Colonic mucosa (tissue), 4 donors: ENCODE measurements at regions not wholly inside any gene's neighbourhood (a gene's known extent, or its start where the extent isn't known, plus 50 kb on each side); places are given as distances from the start of the nearest gene placed in this dataset.

ENCODE experiments used
- DNase-seq: peaks from one replicate; pipeline ENCODE4 v3.0.0-alpha.2; 2020
- H3K27ac ChIP-seq: fragments of 200-600 bp; one replicate; pipeline ENCODE4 v1.8.0; 2021
- H3K27me3 ChIP-seq: fragments of 200-600 bp; one replicate; pipeline ENCODE4 v1.8.0; 2021
- H3K36me3 ChIP-seq: fragments of 200-600 bp; one replicate; pipeline ENCODE4 v1.8.0; 2021
- H3K4me1 ChIP-seq: fragments of 200-600 bp; one replicate; pipeline ENCODE4 v1.8.0; 2021; ENCODE audit warnings: mild to moderate bottlenecking
- H3K4me3 ChIP-seq: fragments of 200-600 bp; one replicate; pipeline ENCODE4 v1.8.0; 2021
- H3K9ac ChIP-seq, 2 donors: one replicate each; pipeline ENCODE4 v1.7.0; 2013; ENCODE audit warnings: control low read depth in 2 of 2, low read depth in 2 of 2, low read length in 2 of 2
- H3K9me3 ChIP-seq: fragments of 200-600 bp; one replicate; pipeline ENCODE4 v1.8.0; 2021
- intact Hi-C: fragments of 100-400 bp; cut with DNase I; formaldehyde crosslinking; loops from one replicate; pipeline ENCODE4 v1.14.1; 2022
- TF ChIP-seq, protein P1 (sequence below): fragments of 200-600 bp; IDR thresholded peaks from one replicate; pipeline ENCODE4 v1.8.0; 2022; ENCODE audit warnings: antibody characterized with exemption, mild to moderate bottlenecking
- donor health status: healthy.
- donor health status: DM: no; HTN: no; CAD: no.
- donor health status: DM: no; HTN: no; CAD: no.

DNA sequence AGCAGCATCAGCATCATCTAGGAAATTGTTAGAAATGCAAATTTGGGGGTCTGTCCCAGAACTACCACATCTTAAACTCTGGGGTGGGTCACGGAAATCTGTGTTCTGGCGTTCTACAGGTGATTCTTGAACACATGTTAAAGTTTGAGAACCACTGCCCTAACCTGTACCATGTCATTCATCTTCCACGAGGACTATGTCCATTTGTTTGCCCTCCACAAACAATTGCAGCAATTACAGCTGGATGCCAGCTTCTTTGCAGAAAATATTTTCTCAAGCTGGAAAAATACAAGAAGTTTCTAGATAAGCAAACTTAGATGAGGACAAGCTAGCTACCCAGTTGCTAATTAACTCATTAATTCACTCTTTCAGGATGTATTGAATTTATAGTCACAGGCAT, 54.1 kb downstream of the MAFB start:
- Histone ChIP-seq H3K27ac (no peak overlapping the region), H3K9me3 (no peaks in the 10 kb centered on the region), H3K36me3 (no peaks in the 10 kb centered on the region), H3K4me1 (no peaks in the 10 kb centered on the region), H3K27me3 (no peaks in the 10 kb centered on the region), H3K4me3 (no peak overlapping the region), H3K9ac (no peak overlapping the region)
- TF ChIP-seq, protein P1, sequence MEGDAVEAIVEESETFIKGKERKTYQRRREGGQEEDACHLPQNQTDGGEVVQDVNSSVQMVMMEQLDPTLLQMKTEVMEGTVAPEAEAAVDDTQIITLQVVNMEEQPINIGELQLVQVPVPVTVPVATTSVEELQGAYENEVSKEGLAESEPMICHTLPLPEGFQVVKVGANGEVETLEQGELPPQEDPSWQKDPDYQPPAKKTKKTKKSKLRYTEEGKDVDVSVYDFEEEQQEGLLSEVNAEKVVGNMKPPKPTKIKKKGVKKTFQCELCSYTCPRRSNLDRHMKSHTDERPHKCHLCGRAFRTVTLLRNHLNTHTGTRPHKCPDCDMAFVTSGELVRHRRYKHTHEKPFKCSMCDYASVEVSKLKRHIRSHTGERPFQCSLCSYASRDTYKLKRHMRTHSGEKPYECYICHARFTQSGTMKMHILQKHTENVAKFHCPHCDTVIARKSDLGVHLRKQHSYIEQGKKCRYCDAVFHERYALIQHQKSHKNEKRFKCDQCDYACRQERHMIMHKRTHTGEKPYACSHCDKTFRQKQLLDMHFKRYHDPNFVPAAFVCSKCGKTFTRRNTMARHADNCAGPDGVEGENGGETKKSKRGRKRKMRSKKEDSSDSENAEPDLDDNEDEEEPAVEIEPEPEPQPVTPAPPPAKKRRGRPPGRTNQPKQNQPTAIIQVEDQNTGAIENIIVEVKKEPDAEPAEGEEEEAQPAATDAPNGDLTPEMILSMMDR, result no peak
- intact Hi-C loops, result no loop called here
- DNase-seq, result no peak

GRCh38 chr20:40633123-40633850, 55.7 kb downstream of the MAFB start:
- intact Hi-C loops, result no loop called here
- no peak overlapping the region for H3K4me3 ChIP-seq
- TF ChIP-seq, protein P1, result no peak
- no peaks in the 10 kb centered on the region for H3K27me3 ChIP-seq
- no peaks in the 10 kb centered on the region for H3K36me3 ChIP-seq
- H3K9me3 ChIP-seq, result no peaks in the 10 kb centered on the region
- no peak overlapping the region for H3K27ac ChIP-seq
- no peak for DNase-seq
- H3K4me1 ChIP-seq, result no peaks in the 10 kb centered on the region
- H3K9ac ChIP-seq, result no peak overlapping the region

DNA sequence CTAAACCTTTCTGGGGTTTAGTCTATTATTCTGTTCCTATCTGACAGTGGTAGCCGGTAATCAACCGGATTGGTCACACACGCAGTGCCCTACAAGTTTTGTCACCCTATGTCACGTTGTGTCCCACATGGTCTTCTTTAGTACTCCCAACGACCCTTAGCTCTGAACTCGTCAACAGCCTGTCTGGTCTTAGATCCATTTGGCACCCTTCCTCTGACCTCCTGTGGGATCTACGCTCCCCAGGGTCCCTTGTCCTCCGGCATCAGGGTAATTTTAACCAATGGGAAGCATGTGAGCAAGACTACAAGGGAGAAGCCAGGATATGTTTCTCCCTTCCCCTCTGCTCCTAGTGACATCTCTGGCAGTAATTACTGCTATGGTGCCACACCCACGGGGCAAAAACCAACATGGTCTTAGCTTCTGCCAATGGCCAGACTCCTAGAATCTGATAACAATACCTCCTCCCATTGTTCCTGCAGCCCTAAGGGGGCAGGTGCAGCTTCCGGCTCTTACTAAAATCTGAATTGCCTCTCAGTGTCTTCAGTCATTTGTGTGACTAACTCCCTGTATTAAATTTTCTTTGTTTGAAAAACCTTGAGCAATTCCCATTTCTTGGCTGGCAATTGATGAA, 56.6 kb downstream of the MAFB start:
- Histone ChIP-seq H3K27ac (no peak overlapping the region), H3K36me3 (no peaks in the 10 kb centered on the region), H3K9me3 (no peaks in the 10 kb centered on the region), H3K4me1 (no peaks in the 10 kb centered on the region), H3K9ac (no peak overlapping the region), H3K27me3 (no peaks in the 10 kb centered on the region), H3K4me3 (no peak overlapping the region)
- DNase-seq, result no peak
- TF ChIP-seq, protein P1, result no peak
- intact Hi-C loops, result no loop called here

- Histone ChIP-seq H3K27me3 (no peaks in the 10 kb centered on the region), H3K9ac (no peak overlapping the region)
Observed at GRCh38 chr20:40631119-40631631, 57.9 kb downstream of the MAFB start.

GRCh38 chr20:40630713-40631112, 58.3 kb downstream of the MAFB start:
- Histone ChIP-seq H3K27me3 (no peaks in the 10 kb centered on the region), H3K9ac (no peak overlapping the region), H3K4me1 (no peaks in the 10 kb centered on the region), H3K36me3 (no peaks in the 10 kb centered on the region), H3K9me3 (no peaks in the 10 kb centered on the region), H3K4me3 (no peak overlapping the region), H3K27ac (no peak overlapping the region)
- no peak for DNase-seq
- TF ChIP-seq, protein P1, result no peak
- intact Hi-C loops, result no loop called here

More at GRCh38 chr20:40631119-40631631, 57.9 kb downstream of the MAFB start:
- Histone ChIP-seq H3K27ac (no peak overlapping the region), H3K36me3 (no peaks in the 10 kb centered on the region), H3K4me1 (no peaks in the 10 kb centered on the region), H3K4me3 (no peak overlapping the region), H3K9me3 (no peaks in the 10 kb centered on the region)
- TF ChIP-seq, protein P1, result no peak
- DNase-seq, result no peak
- intact Hi-C loops, result no loop called here
